ENCODE measurements at regions not wholly inside any gene's neighbourhood (a gene's known extent, or its start where the extent isn't known, plus 50 kb on each side); places are given as distances from the start of the nearest gene placed in this dataset.

DNA sequence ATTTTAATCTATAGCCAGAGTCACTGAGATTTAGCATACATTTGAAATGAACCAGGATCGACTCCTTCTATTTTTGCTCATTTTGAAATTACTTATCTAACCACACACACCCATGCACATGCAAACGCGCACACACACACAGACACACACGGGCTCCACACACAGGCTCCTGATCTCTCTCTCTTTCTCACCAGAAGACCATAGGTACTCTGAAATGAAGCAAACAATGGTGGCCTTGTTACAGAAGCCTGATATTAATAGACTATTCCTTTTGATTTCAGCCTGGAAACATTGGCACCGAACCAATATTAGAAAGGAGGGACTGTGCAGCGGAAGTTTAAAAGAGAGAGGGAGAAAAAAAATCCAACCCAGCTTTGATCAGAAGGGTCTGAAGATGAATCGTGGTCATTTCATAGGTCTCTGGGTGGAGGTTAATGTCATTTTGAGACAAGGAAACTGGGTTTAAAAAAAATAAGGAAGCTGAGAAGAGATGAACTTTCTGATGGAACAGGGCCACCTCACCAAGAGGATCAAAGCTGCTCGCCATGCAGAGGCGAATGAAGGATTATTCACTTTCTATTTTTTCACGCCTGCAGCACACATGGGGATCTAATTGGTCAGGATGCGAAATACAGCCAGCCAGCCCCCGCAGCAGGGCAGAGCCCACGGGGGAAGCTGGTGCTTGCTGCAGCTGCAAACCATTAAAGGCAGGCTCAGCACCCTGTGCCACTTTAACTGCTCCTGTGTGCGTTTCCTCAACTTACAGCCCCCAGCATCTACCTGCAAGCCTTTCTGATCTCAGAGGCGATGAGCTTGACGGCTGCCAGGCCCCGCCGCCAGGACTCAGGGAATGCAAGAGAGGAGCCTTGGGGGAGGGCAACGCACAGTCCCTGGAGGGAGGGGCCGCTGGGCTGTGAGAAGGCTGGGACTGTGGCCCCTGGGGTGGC, 88.8 kb downstream of the HES1 start:
- no peak overlapping the region for H3K4me3 Mint-ChIP-seq
- ATAC-seq (ENCODE audit: low read depth) (no peak), DNase-seq (no peak)
- no peaks in the 10 kb centered on the region for H3K9me3 Mint-ChIP-seq
- no peaks in the 10 kb centered on the region for H3K36me3 Mint-ChIP-seq
- POLR2A ChIA-PET, result no interaction called here
- H3K4me1 Mint-ChIP-seq, result peaks cover 2% of the 10 kb centered on the region
- no peak overlapping the region for H3K27ac Mint-ChIP-seq
- peaks cover 48% of the 10 kb centered on the region for H3K27me3 Mint-ChIP-seq

DNA sequence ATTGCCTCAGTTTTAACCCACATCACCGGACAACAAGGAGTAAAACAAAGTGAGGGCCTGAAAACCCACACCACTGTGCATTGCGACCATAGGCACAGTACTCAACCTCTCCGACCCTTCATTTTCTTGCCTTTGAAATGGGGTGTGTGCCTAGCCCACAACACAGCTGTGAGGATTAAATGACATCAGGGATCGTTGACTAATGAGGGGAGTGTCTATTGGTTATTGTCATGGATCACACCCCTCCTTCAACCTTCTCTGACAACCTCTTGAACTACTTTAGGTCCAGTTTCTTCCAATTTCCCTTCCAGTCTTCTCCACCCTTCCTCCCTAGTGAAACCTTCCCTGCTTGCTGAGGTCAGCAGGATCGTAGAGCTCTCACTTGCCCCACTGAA, 89.5 kb downstream of the HES1 start:
- H3K4me3 Mint-ChIP-seq, result no peak overlapping the region
- ATAC-seq (ENCODE audit: low read depth) (no peak), DNase-seq (no peak)
- H3K27me3 Mint-ChIP-seq, result peaks cover 48% of the 10 kb centered on the region
- no peaks in the 10 kb centered on the region for H3K36me3 Mint-ChIP-seq
- H3K9me3 Mint-ChIP-seq, result no peaks in the 10 kb centered on the region
- no peak overlapping the region for H3K27ac Mint-ChIP-seq
- POLR2A ChIA-PET, result no interaction called here
- peaks cover 2% of the 10 kb centered on the region for H3K4me1 Mint-ChIP-seq

- DNase-seq, result no peak
- POLR2A ChIA-PET, result no interaction called here
- peaks cover 2% of the 10 kb centered on the region for H3K4me1 Mint-ChIP-seq
Measured at GRCh38 chr3:194225988-194226663, 90.2 kb downstream of the HES1 start.

GRCh38 chr3:194231929-194232832, 96.2 kb downstream of the HES1 start:
- Mint-ChIP-seq H3K4me3 (no peak overlapping the region), H3K27me3 (peaks cover 36% of the 10 kb centered on the region), H3K4me1 (no peaks in the 10 kb centered on the region), H3K9me3 (no peaks in the 10 kb centered on the region), H3K36me3 (no peaks in the 10 kb centered on the region), H3K27ac (no peak overlapping the region)
- POLR2A ChIA-PET, result no interaction called here
- DNase-seq (no peak), ATAC-seq (ENCODE audit: low read depth) (no peak)

More at GRCh38 chr3:194225988-194226663, 90.2 kb downstream of the HES1 start:
- ATAC-seq (ENCODE audit: low read depth), result no peak
- Mint-ChIP-seq H3K9me3 (no peaks in the 10 kb centered on the region), H3K4me3 (no peak overlapping the region), H3K27ac (no peak overlapping the region), H3K36me3 (no peaks in the 10 kb centered on the region), H3K27me3 (peaks cover 48% of the 10 kb centered on the region)

GRCh38 chr3:194233150-194233549, 97.2 kb downstream of the HES1 start:
- Mint-ChIP-seq H3K4me3 (no peak overlapping the region), H3K27ac (no peak overlapping the region), H3K27me3 (peaks cover 33% of the 10 kb centered on the region), H3K4me1 (no peaks in the 10 kb centered on the region), H3K9me3 (no peaks in the 10 kb centered on the region), H3K36me3 (no peaks in the 10 kb centered on the region)
- no peak for ATAC-seq (ENCODE audit: low read depth)
- POLR2A ChIA-PET, result no interaction called here
- DNase-seq, result no peak

DNA sequence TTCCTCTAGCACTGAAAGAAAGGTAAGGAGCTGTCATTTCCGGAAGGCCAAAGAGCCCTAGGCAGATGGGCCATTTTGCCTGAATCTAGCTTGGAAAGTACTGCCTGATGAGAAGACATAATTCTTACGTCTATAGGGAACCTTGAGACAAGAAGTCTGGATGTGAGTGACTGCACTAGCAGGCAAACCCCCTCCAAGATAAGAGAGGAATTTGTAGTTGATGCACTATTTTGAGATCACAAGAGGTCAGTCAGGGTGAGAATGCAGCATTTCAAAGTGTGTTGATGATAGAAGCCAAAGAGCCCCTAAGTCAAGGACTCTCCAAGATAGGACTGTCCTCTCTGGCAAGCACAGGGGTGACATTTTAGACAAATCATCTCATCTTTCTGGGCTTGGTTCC, 99.2 kb downstream of the HES1 start:
- ATAC-seq (ENCODE audit: low read depth) (no peak), DNase-seq (no peak)
- Mint-ChIP-seq H3K4me1 (no peaks in the 10 kb centered on the region), H3K27me3 (peaks cover 33% of the 10 kb centered on the region), H3K4me3 (no peak overlapping the region), H3K27ac (no peak overlapping the region), H3K9me3 (no peaks in the 10 kb centered on the region), H3K36me3 (no peaks in the 10 kb centered on the region)
- POLR2A ChIA-PET, result interaction anchor here (0.7 kb wide), 1 partner anchor 21 kb away, joined by 3 read pairs; no protein-coding TSS in a partner anchor

GRCh38 chr3:194237110-194237509, 101.2 kb downstream of the HES1 start:
- POLR2A ChIA-PET, result no interaction called here
- ATAC-seq (ENCODE audit: low read depth), result no peak
- no peak for DNase-seq
- Mint-ChIP-seq H3K36me3 (no peaks in the 10 kb centered on the region), H3K4me3 (no peak overlapping the region), H3K27me3 (peaks cover 45% of the 10 kb centered on the region), H3K27ac (no peak overlapping the region), H3K9me3 (no peaks in the 10 kb centered on the region), H3K4me1 (no peaks in the 10 kb centered on the region)

DNA sequence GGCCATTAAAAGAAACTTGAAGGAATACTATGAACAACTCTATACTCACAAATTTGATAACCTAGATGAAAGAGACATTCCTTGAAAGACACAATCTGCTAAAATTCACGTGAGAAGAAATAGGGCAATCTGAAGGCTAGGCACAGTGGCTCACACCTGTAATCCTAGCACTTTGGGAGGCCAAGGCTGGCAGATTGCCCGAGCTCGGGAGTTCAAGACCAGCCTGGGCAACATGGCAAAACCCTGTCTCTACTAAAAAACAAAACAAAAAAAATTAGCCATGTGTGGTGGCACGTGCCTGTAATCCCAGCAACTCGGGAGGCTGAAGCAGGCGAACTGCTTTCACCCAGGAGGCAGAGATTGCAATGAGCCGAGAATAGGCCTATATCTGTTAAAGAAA, 104.8 kb downstream of the HES1 start:
- Mint-ChIP-seq H3K27me3 (peaks cover 45% of the 10 kb centered on the region), H3K4me1 (no peaks in the 10 kb centered on the region), H3K36me3 (no peaks in the 10 kb centered on the region), H3K9me3 (no peaks in the 10 kb centered on the region), H3K4me3 (no peak overlapping the region), H3K27ac (no peak overlapping the region)
- POLR2A ChIA-PET, result no interaction called here
- no peak for ATAC-seq (ENCODE audit: low read depth)
- no peak for DNase-seq

- no peak overlapping the region for H3K4me3 Mint-ChIP-seq
- POLR2A ChIA-PET, result no interaction called here
- peaks cover 32% of the 10 kb centered on the region for H3K27me3 Mint-ChIP-seq
Measured at GRCh38 chr3:194243172-194243837, 107.4 kb downstream of the HES1 start.

DNA sequence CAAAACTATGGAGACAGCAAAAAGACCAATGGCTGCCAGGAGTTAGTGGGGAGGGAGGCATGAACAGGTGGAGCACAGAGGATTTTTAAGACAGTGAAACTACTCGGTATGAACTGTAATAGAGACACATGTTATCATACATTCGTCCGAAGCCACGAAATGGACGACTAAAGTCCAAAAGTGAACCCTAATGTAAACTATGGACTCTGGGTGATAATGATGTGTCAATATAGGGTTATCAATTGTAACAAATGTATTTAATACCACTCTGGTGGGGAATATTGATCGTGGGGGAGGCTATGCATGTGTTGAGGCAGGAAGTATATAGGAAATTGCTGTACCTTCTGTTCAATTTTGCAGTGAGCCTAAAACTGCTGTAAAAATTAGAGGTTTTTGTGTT, 107.0 kb downstream of the CPN2 start:
- POLR2A ChIA-PET, result no interaction called here
- DNase-seq, result no peak
- H3K27ac Mint-ChIP-seq, result no peak overlapping the region
- no peaks in the 10 kb centered on the region for H3K36me3 Mint-ChIP-seq
- no peak overlapping the region for H3K4me3 Mint-ChIP-seq
- no peak for ATAC-seq (ENCODE audit: low read depth)
- H3K9me3 Mint-ChIP-seq, result no peaks in the 10 kb centered on the region
- H3K4me1 Mint-ChIP-seq, result no peaks in the 10 kb centered on the region
- H3K27me3 Mint-ChIP-seq, result peaks cover 35% of the 10 kb centered on the region

More at GRCh38 chr3:194243172-194243837, 107.4 kb downstream of the HES1 start:
- DNase-seq (no peak), ATAC-seq (ENCODE audit: low read depth) (no peak)
- H3K36me3 Mint-ChIP-seq, result no peaks in the 10 kb centered on the region
- H3K27ac Mint-ChIP-seq, result no peak overlapping the region
- H3K4me1 Mint-ChIP-seq, result no peaks in the 10 kb centered on the region
- no peaks in the 10 kb centered on the region for H3K9me3 Mint-ChIP-seq

- Mint-ChIP-seq H3K27ac (no peak overlapping the region), H3K36me3 (no peaks in the 10 kb centered on the region), H3K4me1 (no peaks in the 10 kb centered on the region), H3K27me3 (peaks cover 28% of the 10 kb centered on the region), H3K9me3 (no peaks in the 10 kb centered on the region), H3K4me3 (no peak overlapping the region)
- no peak for ATAC-seq (ENCODE audit: low read depth)
- POLR2A ChIA-PET, result no interaction called here
- no peak for DNase-seq
Measured at GRCh38 chr3:194245474-194245873, 105.7 kb downstream of the CPN2 start.

DNA sequence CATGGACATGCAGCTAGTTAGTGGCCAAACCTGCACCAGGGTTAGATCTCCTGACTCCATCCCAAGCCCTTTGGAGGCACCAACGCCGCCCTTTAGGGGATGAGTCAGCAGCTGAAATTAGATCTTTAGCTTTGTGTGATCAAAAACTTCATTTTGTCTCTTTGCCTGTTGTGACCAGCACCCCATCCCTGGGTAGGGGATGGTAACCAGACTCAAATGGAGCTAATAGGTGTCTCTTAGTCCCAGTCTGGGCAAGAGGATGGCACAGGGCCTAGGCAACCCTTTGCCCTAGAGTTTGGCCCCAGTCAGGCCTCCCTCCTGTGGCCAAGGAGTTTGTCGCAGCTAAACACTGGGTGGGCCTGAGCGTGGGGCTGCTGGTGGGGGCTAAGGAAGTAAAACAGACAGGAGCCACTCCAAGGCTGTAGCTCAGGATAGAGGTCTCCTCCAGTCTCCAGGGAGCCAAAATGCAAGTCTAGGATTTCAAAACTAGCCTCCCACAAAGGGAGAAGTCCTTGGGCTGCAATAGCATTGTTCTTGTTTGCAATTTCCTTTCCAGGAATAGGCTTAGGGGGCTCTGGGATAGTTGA, 105.1 kb downstream of the CPN2 start:
- H3K9me3 Mint-ChIP-seq, result no peaks in the 10 kb centered on the region
- no peak overlapping the region for H3K27ac Mint-ChIP-seq
- H3K4me1 Mint-ChIP-seq, result no peaks in the 10 kb centered on the region
- POLR2A ChIA-PET, result interaction anchor here (0.5 kb wide), 1 partner anchor 336 kb away, joined by 3 read pairs; no protein-coding TSS in a partner anchor
- peaks cover 24% of the 10 kb centered on the region for H3K27me3 Mint-ChIP-seq
- ATAC-seq (ENCODE audit: low read depth) (no peak), DNase-seq (no peak)
- H3K36me3 Mint-ChIP-seq, result no peaks in the 10 kb centered on the region
- H3K4me3 Mint-ChIP-seq, result no peak overlapping the region
